ENCODE measurements at regions not wholly inside any gene's neighbourhood (a gene's known extent, or its start where the extent isn't known, plus 50 kb on each side); places are given as distances from the start of the nearest gene placed in this dataset.
"Not testable (repeated sequence)": the region's sequence is repeated elsewhere in the genome, so short reads cannot be mapped to it uniquely, and the experiment has no call there.

GRCh38 chr1:149700220-149700619 lies 82.3 kb upstream of the FCGR1A start:
- DNase-seq (ENCODE audit: low read depth in 2 of 2) = not testable (repeated sequence)

DNA sequence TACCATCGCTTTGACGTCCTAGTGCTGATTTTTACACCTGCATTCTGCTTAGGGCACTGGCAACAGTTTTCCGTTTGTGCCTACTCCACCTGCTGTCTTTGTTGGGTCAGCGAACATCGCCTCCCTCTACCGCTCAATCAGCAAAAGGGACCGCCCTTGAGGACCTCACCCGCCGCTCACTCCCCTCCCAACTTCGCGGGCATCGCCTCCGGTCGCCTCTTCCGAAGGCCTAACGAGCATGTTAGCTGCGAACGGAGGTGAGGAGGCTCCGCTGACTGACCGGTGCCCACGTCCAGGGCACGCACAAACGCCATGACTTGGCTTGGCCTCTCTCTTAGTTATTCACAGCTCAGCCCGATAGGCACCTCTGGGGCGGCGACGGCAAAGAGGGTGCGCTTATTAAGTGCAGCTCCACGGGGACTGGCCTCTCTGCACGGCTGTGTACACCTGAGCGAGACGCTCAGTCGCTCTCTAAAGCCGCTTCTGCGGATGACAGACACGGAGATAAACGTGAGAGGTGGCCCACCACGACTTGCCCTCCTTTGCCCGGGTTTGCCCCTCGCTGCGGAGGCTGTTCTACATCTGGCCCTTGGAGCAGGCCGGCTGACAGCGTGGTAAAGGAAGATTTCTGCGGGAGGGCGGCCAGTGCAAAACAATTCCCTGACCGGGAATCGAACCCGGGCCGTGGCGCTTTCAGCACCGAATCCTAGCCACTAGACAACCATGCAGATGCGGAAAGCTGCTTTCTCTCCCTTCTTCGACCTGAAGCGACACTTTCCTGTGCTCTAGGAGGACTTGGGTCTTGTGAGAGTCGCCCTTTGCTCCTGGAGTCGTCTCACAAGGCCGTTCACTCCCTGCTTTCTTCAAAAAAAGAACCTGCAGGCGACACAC lies 81.6 kb upstream of the FCGR1A start:
- DNase-seq (ENCODE audit: low read depth in 2 of 2) = not testable (repeated sequence)

DNA sequence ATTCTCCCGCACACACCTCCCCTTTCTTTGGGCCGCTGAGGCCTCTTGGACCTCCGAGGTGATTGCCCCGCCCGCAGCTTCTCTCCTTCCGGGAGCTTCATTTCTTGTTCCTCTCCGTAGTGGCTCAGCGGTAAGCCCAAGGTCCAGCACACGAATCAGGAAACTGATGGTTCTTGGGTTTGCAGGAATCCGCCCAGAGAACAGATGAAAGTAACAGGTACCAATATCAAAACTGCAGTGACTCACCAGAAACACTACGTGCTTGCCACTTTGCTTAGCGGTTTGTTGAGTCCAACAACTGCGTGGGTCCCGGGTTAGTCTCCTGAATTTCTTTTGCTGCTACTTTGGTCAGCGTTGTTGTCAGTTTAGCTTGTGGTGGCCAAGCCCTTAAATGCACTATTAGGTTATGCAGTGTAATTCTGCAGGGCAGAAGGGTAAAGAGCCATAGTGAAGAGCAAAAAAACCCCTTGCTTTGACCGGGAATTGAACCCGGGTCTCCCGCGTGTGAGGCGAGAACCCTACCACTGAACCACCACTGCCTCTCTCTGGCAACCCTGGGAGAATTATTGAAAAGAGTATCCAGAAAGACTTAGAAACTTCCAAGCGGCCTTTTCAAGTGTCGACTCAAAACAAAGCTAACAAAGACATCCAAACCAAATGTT lies 74.2 kb upstream of the FCGR1A start:
- DNase-seq (ENCODE audit: low read depth in 2 of 2) = peak; percentile 42 to 62

DNA sequence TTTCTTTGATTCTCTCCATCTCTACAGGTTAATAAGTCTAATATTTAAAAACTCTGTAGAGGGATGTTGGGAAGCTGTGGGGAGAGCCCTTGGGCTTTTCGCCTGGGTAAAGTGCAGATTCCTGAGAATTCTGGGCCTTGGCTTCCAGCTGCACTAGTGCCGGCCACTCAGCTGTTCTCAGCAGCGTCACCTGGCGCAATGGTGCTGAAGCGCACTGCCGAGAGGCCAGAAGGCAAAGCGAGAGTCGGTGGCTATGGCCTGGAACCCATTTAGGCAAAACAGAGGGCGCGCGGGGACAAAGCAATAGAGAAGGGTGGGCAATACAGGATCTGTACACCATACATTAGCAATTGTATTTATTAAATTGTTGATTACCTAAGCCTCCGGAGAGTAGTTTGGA lies 70.8 kb upstream of the FCGR1A start:
- not testable (repeated sequence) for DNase-seq (ENCODE audit: low read depth in 2 of 2)

DNA sequence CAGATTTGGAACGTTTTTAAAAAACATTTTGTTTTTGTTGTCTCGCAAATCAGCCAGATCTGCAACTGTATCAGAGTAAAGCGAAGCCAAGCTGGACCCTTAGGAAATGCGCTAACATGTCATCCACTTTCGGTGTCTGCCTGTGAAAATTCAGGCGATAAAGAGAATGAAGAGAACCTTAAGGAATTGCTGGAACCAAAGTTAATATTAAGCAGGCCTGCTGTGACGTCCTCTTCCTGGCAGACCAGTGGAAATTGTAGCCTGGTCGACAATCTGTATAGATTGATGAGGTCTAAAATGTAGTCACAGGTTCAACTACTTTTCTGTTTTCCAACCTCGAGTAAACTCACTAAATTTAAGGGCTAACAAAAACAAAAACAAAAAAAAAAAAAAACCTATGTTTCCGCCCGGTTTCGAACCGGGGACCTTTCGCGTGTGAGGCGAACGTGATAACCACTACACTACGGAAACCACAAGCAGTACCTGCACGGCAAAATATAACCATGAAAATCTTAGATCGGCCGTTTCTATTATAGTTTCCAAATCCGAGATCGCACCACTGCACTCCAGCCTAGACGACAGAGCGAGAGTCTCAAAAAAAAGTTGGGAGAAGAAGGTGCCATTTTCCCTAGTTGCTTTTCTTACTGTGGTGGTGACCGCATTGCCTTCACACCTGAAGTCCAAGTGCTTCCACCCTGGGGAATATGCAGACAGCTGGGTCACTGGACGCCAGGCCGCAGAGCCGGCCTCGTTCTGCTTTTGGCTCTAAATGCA lies 70.2 kb upstream of the FCGR1A start:
- DNase-seq (ENCODE audit: low read depth in 2 of 2) = peak; percentile 14 to 62

DNA sequence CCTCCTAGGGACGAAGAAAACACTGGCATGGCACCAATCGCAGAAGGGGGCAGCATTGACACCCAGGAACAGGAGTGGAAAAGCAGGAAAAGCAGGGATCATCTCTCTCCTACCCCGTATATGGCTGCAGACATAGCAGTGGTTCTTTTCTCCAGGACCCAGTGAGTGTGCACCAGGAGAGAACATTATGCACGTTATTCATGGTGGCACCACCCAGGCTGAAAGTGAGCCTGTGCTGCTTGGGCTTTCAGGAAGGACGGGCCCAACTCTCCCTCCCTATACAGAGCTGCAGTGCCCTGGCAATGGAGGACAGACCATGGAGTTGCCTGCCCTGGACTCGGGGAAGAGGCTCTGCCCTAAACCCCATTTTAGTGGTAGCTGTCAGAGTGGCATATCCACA lies 69.0 kb upstream of the FCGR1A start:
- DNase-seq (ENCODE audit: low read depth in 2 of 2) = not testable (repeated sequence)

GRCh38 chr1:149713952-149714351 lies 68.5 kb upstream of the FCGR1A start:
- DNase-seq (ENCODE audit: low read depth in 2 of 2) = not testable (repeated sequence)

- DNase-seq (ENCODE audit: low read depth in 2 of 2) = not testable (repeated sequence)
Measured at GRCh38 chr1:149724618-149725302, 57.7 kb upstream of the FCGR1A start.

DNA sequence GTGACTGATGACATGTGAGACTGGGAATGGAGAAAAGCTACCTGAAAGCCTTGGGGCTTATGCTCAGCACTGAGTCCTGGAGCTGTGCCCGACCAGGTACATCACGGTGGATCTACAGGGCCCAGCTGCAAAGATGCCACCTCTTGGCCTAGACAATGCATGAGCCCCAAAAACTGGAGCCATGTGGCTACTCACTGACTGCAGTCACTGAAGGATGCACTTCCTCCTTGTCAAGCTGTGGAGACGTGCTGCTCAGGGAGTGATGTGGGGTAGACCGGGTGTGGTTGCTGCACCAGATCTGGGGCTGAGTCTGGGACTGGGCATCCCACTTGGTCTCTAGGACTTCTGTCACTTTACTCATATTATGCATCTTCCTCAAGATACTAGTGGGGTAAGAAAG lies 55.8 kb upstream of the FCGR1A start:
- DNase-seq (ENCODE audit: low read depth in 2 of 2) = not testable (repeated sequence)

DNA sequence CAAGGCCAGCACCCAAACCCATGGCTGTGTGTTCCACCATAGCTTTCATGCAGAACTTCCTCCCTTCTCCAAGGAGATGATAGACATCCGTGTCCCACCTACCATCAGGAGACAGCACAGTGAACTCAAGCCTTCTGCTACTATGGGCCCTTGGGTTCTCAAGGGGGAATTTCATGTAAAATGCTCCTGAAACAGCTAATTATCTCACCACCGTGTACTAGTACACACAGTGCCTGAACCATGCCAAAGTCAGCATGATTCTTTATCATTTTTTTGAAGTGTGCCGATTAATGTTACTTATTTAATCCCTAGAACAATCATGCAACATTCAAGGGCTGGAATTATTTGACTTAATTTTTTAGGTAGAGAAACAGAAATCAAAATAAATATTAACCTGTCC lies 53.9 kb upstream of the FCGR1A start:
- DNase-seq (ENCODE audit: low read depth in 2 of 2) = not testable (repeated sequence)
